DND-41 (cell line): ENCODE measurements at regions not wholly inside any gene's neighbourhood (a gene's known extent, or its start where the extent isn't known, plus 50 kb on each side); places are given as distances from the start of the nearest gene placed in this dataset.

Source experiments
- CTCF ChIP-seq: IDR thresholded peaks from 2 replicates; pipeline ENCODE4 v1.5.1; 2012; ENCODE audit warnings: borderline replicate concordance, low read length, moderate library complexity, mild to moderate bottlenecking; ENCODE audit not compliant: poor library complexity, severe bottlenecking; ENCODE audit errors: extremely low read depth
- EZH2 ChIP-seq: IDR thresholded peaks from 3 replicates; pipeline ENCODE4 v1.6.1; 2012; ENCODE audit warnings: borderline replicate concordance, low read depth, mild to moderate bottlenecking, moderate library complexity, low read length, inconsistent platforms; ENCODE audit not compliant: severe bottlenecking

DNA sequence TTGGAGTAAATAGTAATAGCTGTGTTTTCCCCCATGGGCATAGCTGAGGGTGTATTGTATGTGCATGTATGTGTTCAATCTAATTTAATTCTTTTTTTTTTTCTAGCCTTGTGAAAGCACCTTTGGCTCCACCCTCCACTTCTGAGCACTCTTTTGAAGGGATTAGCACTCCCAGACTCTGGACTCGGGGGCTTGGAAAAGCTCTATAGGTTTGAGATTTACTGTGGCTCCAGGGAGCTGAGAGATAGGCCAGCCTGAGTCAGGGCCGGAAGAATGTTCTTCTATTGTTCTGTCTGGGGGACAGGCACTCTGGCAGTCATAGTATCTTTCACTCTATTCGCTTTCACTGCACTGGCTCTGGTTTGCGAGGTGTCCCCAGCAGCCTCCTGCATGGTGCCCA lies 540.0 kb upstream of the TBX3 start:
- TF ChIP-seq EZH2, result no peak
- no peak for TF ChIP-seq CTCF
